HG03039 (cell line): ENCODE measurements at regions not wholly inside any gene's neighbourhood (a gene's known extent, or its start where the extent isn't known, plus 50 kb on each side); places are given as distances from the start of the nearest gene placed in this dataset.
A peak's percentile ranks its signal among the peaks of the same experiment; 100 is the strongest.
"Not testable (repeated sequence)": the region's sequence is repeated elsewhere in the genome, so short reads cannot be mapped to it uniquely, and the experiment has no call there.

Source experiments
- ATAC-seq: cut with Tn5 transposase; IDR thresholded peaks from one replicate; pipeline ENCODE4 v1.9.1; 2021; ENCODE audit warnings: mild to moderate bottlenecking, moderate library complexity; ENCODE audit not compliant: unreplicated experiment

- ATAC-seq, result no peak
These were observed 820.1 kb upstream of the AMELY start for GRCh38 chrY:7731651-7732050.

- no peak for ATAC-seq
These were observed 819.1 kb upstream of the AMELY start for GRCh38 chrY:7730664-7731063.

- no peak for ATAC-seq
These were observed 818.5 kb upstream of the AMELY start for GRCh38 chrY:7730071-7730470.

- no peak for ATAC-seq
These were observed 817.9 kb upstream of the AMELY start for GRCh38 chrY:7729318-7730011.

- ATAC-seq, result no peak
These were observed 817.4 kb upstream of the AMELY start for GRCh38 chrY:7728935-7729317.

GRCh38 chrY:7725791-7726460, 814.4 kb upstream of the AMELY start:
- ATAC-seq, result no peak

- ATAC-seq, result peak; percentile 77
These were observed 812.6 kb upstream of the AMELY start for GRCh38 chrY:7723991-7724632.

- ATAC-seq, result no peak
These were observed 811.6 kb upstream of the AMELY start for GRCh38 chrY:7723127-7723526.

GRCh38 chrY:7722566-7722965, 811.0 kb upstream of the AMELY start:
- ATAC-seq, result no peak

GRCh38 chrY:7720974-7721373, 809.4 kb upstream of the AMELY start:
- no peak for ATAC-seq

- no peak for ATAC-seq
These were observed 807.7 kb upstream of the AMELY start for GRCh38 chrY:7719271-7719670.

GRCh38 chrY:7718626-7719025, 807.1 kb upstream of the AMELY start:
- no peak for ATAC-seq

GRCh38 chrY:7718126-7718525, 806.6 kb upstream of the AMELY start:
- ATAC-seq, result no peak

GRCh38 chrY:7714426-7714825, 802.9 kb upstream of the AMELY start:
- no peak for ATAC-seq

- ATAC-seq, result not testable (repeated sequence)
These were observed 802.2 kb upstream of the AMELY start for GRCh38 chrY:7713738-7714137.

- ATAC-seq, result no peak
These were observed 800.7 kb upstream of the AMELY start for GRCh38 chrY:7712289-7712688.

- ATAC-seq, result no peak
These were observed 792.1 kb upstream of the AMELY start for GRCh38 chrY:7703578-7704140.

GRCh38 chrY:7702481-7702880, 790.9 kb upstream of the AMELY start:
- no peak for ATAC-seq

- no peak for ATAC-seq
These were observed 790.1 kb upstream of the AMELY start for GRCh38 chrY:7701676-7702075.

GRCh38 chrY:7697506-7697905, 786.0 kb upstream of the AMELY start:
- ATAC-seq, result no peak

GRCh38 chrY:7692701-7693100, 781.1 kb upstream of the AMELY start:
- no peak for ATAC-seq

GRCh38 chrY:7687086-7687485, 775.5 kb upstream of the AMELY start:
- no peak for ATAC-seq
